ENCODE measurements at regions not wholly inside any gene's neighbourhood (a gene's known extent, or its start where the extent isn't known, plus 50 kb on each side); places are given as distances from the start of the nearest gene placed in this dataset.

DNA sequence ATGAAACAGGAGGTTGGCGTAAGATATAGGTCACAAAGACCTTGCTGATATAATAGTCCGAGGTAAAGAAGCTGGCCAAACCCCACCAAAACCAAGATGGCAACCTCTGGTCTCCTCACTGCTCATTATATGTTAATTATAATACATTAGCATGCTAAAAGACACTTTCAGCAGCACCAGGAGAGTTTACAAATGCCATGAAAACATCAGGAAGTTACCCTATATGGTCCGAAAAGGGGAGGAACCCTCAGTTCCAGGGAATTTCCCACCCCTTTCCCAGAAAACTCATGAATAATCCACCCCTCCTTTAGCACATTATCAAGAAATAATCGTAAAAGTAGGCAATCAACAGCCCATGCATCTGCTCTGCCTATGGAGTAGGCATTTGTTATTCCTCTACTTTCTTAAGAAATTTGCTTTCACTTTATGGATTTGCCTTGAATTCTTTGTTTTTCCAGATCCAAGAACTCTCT, 923.4 kb downstream of the QKI start:
- TF ChIP-seq CTCF (IDR thresholded peaks at IDR 0.05) (no peak), POLR2A (IDR thresholded peaks at IDR 0.05) (no peak), POLR2AphosphoS5 (IDR thresholded peaks at IDR 0.05; ENCODE audit: insufficient read depth in 1 of 2, low read depth in 1 of 2) (no peak)
